Bronchial epithelial cell (primary cell): ENCODE measurements at regions not wholly inside any gene's neighbourhood (a gene's known extent, or its start where the extent isn't known, plus 50 kb on each side); places are given as distances from the start of the nearest gene placed in this dataset.

Experiments
- DNase-seq: peaks from one replicate; pipeline ENCODE4 v3.0.0-alpha.2; 2010; ENCODE audit warnings: low read depth
- FAIRE-seq: peaks from 2 replicates; lab custom pipeline; 2011; peaks lifted over from hg19 to GRCh38; lab: Jason Lieb, UNC
- H3K27me3 ChIP-seq: 2 replicates; pipeline ENCODE4 v1.5.1; 2011; ENCODE audit warnings: low read length; ENCODE audit not compliant: control insufficient read depth, insufficient read depth
- H3K36me3 ChIP-seq: 2 replicates; pipeline ENCODE4 v1.5.1; 2011; ENCODE audit warnings: low read length; ENCODE audit not compliant: control insufficient read depth, insufficient read depth
- H3K4me3 ChIP-seq: 2 replicates; pipeline ENCODE4 v1.5.1; 2011; ENCODE audit warnings: mild to moderate bottlenecking, low read depth, low read length, control low read depth
- TF ChIP-seq, protein P1 (sequence below): IDR thresholded peaks from 2 replicates; pipeline ENCODE4 v1.5.1; 2011; ENCODE audit warnings: mild to moderate bottlenecking, moderate library complexity, low read length, control low read depth, inconsistent platforms; ENCODE audit not compliant: insufficient read depth, severe bottlenecking

DNA sequence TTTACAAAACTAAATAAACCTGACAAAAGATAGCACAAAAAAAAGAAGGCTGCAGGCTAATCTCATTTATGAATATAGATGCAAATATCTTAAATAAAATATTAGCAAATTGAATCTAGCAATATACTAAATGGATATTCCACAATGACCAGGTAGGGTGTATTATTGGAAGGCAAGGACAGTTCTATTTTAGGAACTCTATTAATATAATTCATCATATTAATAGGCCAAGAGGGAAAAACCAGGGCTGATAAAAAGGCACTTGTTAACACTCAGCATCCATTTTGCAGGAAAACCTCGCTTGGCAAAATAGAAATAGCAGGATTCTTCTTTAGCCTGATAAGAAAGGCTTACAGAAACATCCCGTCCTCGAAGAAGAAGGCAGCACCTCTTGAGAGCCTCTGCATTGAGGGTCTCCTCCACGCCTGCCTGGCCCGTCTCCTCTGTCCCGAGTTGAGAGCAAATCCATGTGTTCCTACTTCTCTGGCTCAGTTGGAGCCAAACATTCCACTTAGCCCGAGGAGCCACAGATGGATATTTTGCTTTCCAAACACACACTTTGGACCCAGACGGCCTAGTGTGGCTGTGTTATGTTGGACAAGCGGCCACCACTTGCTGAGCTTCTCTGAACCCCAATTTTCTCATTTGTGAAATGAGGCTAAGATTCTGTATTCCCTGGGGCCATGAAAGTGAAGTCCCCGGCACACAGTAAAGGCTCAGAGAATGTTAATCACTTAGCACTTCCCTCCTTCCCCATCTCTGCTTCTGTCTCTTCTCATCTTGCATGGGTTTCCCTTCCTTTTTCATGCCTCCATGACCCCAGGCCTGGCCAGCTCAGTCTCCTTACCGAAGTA is 181.8 kb upstream of the MVB12B start:
- no peak for FAIRE-seq
- Histone ChIP-seq H3K4me3 (no peak overlapping the region), H3K27me3 (peaks cover 2% of the 10 kb centered on the region), H3K36me3 (no peaks in the 10 kb centered on the region)
- no peak for DNase-seq
- TF ChIP-seq, protein P1, sequence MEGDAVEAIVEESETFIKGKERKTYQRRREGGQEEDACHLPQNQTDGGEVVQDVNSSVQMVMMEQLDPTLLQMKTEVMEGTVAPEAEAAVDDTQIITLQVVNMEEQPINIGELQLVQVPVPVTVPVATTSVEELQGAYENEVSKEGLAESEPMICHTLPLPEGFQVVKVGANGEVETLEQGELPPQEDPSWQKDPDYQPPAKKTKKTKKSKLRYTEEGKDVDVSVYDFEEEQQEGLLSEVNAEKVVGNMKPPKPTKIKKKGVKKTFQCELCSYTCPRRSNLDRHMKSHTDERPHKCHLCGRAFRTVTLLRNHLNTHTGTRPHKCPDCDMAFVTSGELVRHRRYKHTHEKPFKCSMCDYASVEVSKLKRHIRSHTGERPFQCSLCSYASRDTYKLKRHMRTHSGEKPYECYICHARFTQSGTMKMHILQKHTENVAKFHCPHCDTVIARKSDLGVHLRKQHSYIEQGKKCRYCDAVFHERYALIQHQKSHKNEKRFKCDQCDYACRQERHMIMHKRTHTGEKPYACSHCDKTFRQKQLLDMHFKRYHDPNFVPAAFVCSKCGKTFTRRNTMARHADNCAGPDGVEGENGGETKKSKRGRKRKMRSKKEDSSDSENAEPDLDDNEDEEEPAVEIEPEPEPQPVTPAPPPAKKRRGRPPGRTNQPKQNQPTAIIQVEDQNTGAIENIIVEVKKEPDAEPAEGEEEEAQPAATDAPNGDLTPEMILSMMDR, result no peak

DNA sequence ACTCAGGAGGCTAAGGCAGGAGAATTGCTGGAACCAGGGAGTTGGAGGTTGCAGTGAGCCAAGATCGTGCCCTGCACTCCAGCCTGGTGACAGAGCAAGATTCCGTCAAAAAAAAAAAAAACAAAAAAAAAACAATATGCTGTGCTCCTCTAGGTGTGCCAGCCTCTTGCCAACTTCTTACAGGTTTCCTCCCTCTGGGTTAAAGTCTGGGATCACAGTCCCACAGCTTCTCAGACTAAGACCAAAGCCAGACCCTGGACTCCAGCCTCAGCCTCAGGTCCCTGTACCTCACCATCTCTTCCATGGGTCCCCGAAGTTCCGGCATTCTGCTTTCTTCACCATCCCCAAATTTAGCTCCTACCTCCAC is 180.8 kb upstream of the MVB12B start:
- FAIRE-seq, result no peak
- peaks cover 2% of the 10 kb centered on the region for H3K27me3 ChIP-seq

DNA sequence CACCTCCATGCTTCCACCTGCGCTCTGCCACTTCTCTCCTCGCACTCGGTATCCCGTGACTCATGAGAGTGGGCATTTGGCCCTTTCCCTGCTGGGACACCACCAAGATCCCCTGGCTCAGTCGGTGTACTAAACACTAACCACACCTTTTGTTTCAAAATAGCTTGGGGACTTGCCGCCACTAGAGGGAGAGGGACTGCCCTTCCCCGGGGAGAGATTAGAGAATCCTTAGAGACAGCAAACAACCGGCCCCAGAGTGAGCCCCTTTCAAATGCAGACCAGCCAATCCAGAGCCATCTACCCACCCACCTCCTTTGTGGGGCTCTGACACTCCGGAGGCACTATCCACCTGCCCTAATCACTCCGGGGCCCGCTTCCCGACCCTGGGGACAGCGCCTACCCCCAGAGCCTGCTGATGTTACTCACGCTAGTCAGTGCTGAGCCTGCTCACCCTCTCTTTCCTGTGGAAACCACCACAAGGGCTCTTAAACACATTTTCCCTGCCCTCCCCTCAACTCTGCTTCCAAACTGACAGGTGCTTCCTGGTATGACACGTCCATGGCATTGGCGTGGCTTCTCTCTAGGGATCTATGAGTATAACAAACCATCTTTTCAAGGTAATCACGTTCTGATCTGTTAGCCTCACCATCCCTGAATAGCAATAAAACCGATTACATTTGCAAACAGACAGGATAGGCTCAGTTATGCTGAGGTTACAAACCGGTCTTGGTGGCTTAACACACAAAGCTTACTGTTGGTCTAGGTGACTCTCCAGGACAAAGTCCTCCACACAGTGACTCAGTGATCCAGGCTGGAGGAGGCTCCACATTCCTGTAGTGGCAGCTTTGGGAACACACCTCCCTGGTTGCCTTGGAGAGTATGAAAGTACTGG is 180.1 kb upstream of the MVB12B start:
- FAIRE-seq, result peak; percentile 90

More for the DNA sequence above, 180.8 kb upstream of the MVB12B start:
- Histone ChIP-seq H3K4me3 (no peak overlapping the region), H3K36me3 (no peaks in the 10 kb centered on the region)
- TF ChIP-seq, protein P1, result no peak
- DNase-seq, result no peak

GRCh38 chr9:126147186-126147935 is 179.3 kb upstream of the MVB12B start:
- no peak overlapping the region for H3K4me3 ChIP-seq
- H3K27me3 ChIP-seq, result peaks cover 2% of the 10 kb centered on the region
- DNase-seq (no peak), FAIRE-seq (no peak)
- H3K36me3 ChIP-seq, result no peaks in the 10 kb centered on the region
- TF ChIP-seq, protein P1, result no peak

More for the DNA sequence above, 180.1 kb upstream of the MVB12B start:
- H3K27me3 ChIP-seq, result peaks cover 2% of the 10 kb centered on the region
- TF ChIP-seq, protein P1, result peak; percentile 50
- H3K36me3 ChIP-seq, result no peaks in the 10 kb centered on the region
- no peak overlapping the region for H3K4me3 ChIP-seq
- DNase-seq, result peak; percentile 14
